ENCODE measurements at regions not wholly inside any gene's neighbourhood (a gene's known extent, or its start where the extent isn't known, plus 50 kb on each side); places are given as distances from the start of the nearest gene placed in this dataset.

GRCh38 chr22:49657974-49658590 is 169.6 kb downstream of the BRD1 start:
- no peak for DNase-seq

DNA sequence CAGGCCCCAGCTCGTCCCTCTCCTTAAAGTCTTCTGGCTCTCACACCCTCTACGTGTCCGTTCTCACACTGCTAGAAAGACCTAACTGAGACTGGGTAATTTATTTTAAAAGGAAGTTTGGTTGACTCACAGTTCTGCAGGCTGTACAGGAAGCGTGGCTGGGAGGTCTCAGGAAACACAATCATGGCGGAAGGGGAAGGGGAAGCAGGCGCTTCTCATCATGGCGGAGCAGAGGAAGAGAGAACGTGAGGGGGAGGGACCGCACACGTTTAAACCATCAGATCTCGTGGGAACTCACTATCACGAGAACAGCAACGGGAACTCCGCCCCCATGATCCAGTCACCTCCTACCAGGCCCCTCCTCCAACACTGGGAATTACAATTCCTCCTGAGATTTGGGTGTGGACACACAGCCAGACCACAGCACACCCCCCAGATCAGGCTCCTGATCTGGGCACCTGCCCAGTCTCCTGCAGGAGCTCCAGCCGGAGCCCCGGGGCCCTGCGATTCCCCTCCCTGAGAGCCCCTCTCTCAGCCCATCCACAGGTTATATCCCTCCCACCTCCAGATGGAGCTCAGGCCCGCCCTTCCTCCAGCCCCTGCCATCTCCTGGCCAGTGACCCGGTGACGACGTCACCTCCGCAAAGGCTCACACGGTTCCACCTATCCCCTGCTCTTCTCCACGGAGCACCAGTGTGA is 170.2 kb downstream of the BRD1 start:
- peak; percentile 82 to 88 for DNase-seq

DNA sequence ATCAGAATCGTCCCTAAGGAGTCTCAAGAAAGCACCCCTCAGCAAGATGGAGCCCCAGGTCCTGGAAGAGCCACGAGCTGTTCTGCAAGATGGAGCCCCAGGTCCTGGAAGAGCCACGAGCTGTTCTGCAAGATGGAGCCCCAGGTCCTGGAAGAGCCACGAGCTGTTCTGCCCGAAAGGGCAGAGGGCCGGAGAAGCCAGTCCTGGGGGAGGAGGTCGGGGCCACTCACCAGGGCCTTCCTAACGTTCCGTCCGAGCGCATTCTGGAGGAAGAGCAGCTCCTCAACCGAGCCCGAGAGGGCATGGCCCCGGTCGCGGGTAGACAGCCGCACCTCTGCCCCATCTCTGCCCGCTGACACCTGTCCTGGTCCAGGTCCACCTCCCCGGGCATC is 170.8 kb downstream of the BRD1 start:
- peak in 1 of 2 donors; percentile 61 for DNase-seq

GRCh38 chr22:49656291-49656851 is 171.3 kb downstream of the BRD1 start:
- no peak for DNase-seq

DNA sequence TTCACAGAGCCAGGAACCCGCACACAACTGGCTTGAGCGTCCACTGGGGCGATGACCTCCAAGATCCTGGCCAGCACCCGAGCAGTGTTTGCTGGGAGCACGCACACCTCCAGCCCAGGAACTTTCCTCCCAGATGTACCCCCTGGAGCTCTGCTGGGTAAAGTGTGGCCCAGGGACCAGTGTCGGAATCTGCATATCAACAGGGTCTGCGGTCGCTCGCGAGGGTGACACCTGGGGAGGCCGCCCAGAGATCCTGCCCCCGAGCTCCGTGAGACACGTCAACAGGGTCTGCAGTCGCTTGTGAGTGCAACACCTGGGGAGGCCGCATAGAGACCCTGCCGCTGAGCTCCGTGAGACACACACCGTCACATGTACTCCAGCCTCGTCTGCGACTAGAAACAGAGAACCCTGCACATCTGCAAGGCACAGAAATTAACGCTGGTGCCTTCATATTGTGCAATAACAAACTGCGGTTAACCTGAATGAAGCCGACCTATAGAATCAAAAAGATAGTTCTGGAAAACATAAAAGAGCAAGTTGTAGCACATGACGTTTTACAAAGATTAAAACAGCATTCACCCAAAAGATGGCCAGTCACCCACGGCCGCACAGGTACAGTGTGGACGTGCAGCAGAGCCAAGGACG is 172.4 kb downstream of the BRD1 start:
- no peak for DNase-seq

DNA sequence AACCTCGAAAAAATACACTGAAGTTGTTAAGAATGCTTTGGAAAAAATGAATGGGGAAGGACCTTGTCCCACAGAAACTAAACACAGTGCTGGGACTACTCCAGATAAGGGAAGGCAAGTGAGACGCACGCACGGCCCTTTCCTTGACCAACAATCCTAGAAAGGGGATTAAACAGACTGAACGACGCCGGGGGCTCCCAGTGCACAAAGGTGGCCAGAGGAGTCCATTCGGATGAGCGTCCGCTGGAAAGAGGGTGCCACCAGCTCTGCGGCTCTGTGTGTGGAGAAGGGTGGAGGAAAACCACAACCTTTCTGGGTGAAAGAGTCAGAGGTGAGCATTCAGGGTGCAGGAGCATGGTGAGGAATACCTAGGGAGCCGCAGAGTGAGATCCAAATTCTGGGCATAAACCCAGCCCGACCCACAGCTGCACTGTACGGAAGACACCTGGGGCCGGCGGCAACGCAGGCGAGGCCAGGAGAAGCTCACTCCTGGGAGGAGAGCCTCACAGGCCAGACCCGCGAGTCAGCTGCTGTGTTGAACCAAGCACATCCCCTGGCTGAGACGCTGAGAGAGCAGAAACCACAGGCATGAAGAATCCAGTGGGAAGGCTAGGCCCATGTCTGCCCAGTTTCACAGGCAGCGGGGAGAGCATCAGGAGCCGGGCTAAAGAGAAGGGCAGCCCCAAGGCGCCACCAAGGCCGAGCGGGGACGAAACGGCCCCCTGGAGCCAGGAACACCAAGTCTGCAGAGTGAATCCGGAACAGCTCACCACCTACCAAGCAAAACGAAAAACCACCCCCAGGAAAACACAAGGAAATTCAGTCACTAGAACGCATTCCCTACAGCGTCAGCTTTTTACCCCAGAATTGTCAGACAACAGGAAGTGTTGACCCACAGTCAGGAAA is 177.1 kb downstream of the BRD1 start:
- no peak for DNase-seq

- DNase-seq, result no peak
Observed at GRCh38 chr22:49649166-49650068, 178.3 kb downstream of the BRD1 start.

GRCh38 chr22:49648053-49648452 is 179.6 kb downstream of the BRD1 start:
- no peak for DNase-seq

- DNase-seq, result no peak
Observed at GRCh38 chr22:49647627-49648026, 180.0 kb downstream of the BRD1 start.

- DNase-seq, result no peak
Observed at GRCh38 chr22:49646876-49647275, 180.8 kb downstream of the BRD1 start.

DNA sequence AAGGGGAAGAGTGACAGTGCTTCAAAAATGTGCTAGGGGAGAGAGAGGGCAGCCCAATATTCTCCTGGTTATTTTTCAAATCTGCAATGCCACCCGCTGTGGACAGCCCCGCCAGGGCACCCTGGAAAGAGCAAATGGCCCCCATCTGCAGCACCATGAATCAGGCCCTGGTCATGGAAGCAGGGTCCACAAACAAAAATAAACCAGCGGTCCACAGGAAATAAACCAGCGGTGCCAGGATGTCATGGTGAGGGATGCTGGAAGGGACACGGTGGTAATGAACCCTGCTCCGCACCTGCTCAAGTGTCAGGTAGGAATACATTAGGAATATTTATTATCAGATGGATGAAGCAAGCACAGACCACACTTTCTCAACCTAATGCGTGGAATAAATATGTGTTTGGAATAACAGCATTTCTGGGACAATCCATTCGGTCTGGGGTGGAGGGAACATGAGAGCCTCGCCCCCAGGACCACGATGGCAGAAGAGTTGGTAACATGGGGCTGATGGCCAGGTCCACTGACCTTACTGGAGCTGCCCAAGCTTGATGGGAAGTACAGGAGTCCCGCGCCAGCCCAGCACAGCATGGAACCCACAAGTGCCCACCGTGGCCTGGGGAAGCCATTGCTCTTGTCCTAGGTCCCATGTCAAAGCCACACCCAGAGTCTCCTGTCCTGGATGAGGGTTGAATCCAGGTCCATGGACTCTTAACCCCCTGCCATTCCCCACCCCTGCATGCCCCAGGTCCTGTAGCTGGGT is 181.7 kb downstream of the BRD1 start:
- no peak for DNase-seq

GRCh38 chr22:49645257-49645656 is 182.4 kb downstream of the BRD1 start:
- DNase-seq, result no peak

GRCh38 chr22:49643998-49644397 is 183.7 kb downstream of the BRD1 start:
- no peak for DNase-seq

DNA sequence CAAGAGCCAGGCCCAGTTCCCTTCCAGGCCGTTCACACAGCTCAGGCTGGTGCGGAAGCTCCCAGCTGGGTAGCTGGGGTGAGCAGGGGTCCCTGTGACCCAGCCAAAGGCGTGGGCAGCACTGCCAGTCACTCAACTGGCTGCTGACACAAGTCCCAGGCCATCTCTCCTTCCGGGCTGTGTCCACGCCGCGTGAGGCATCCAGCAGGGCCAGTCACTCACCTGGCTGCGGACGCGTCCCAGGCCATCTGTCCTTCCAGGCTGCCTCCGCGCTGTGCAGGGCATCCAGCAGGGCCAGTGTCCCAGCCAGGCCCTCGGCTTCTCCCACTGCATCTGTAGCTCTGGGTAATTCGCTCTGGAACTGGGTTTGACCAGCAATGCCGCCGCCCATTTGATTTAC is 184.2 kb downstream of the BRD1 start:
- no peak for DNase-seq

- DNase-seq, result no peak
Observed at GRCh38 chr22:49642741-49643140, 184.9 kb downstream of the BRD1 start.

GRCh38 chr22:49642331-49642730 is 185.3 kb downstream of the BRD1 start:
- DNase-seq, result no peak

GRCh38 chr22:49641770-49642313 is 185.8 kb downstream of the BRD1 start:
- DNase-seq, result no peak

DNA sequence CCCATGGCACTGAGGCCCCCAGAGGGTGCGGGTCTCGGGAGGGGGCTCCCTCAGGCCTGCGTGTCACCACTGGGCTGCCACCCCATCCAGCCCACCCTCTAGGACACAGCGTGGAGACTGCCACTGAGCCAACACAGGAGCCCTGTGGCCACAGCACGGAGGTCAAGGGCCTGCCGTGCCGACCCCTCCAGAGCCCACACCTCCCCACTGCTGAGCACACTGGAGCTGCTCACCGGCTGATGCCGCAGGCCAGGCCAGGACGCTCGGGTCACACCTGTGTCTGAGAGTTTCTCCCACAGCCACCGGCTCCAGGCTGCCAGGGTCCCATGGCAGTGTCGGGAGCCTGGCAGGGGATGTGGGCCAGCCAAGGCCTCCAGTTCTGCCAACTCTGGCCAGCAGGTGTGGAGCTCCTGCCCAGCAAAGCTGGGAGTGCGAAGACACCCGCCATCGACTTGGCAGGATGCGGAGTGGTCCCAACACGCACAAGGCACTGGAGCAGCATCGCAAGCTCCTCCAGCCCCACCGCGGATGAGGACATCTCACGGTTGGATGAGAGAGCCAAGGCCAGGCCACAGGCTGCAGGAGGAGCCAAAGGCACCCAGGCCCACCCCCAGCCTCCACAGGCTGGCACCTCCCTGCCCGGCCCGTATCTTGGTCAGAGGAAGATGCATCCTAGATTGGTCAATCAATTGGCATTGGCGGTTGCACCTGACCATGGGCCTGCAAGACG is 187.1 kb downstream of the BRD1 start:
- DNase-seq, result no peak

- no peak for DNase-seq
Observed at GRCh38 chr22:49639956-49640355, 187.7 kb downstream of the BRD1 start.

DNA sequence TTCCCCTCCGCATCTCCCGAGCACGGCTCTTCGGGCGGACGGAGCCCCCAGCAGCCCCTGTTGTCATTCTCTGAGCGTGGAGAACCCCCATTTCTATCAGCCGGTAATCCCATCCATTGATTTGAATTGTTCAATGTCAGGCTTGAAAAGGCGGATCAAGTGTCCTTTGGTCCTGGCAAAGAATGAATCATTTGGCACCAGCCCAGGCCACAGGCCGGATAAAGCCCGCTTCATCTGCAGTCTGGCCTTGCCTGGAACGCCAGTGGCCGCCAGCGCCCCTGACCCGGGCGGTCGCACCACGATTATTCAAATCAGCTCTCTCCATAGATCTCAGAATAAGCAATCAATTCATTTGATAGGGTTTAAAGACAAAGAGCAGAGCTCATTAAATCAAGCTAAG is 188.9 kb downstream of the BRD1 start:
- no peak for DNase-seq
